ENCODE measurements at regions not wholly inside any gene's neighbourhood (a gene's known extent, or its start where the extent isn't known, plus 50 kb on each side); places are given as distances from the start of the nearest gene placed in this dataset.

GRCh38 chr6:153412519-153412918, 281.4 kb upstream of the RGS17 start:
- intact Hi-C loops (cut with micrococcal nuclease) = no loop called here
- no TSS peak for BruUV-seq (replicated peaks)
- Mint-ChIP-seq H3K9me3 (ENCODE audit: unreplicated experiment) (no peaks in the 10 kb centered on the region), H3K4me1 (ENCODE audit: insufficient read depth, unreplicated experiment) (no peaks in the 10 kb centered on the region), H3K4me3 (ENCODE audit: unreplicated experiment) (no peak overlapping the region), H3K27me3 (ENCODE audit: insufficient read depth, unreplicated experiment) (no peaks in the 10 kb centered on the region), H3K36me3 (ENCODE audit: insufficient read depth, unreplicated experiment) (no peaks in the 10 kb centered on the region), H3K27ac (ENCODE audit: low read depth, unreplicated experiment) (no peak overlapping the region)
- ChIA-PET POLR2A (no interaction called here), CTCF (no interaction called here)
- TF ChIP-seq CTCF (IDR thresholded peaks at IDR 0.05; ENCODE audit: unreplicated experiment) = no peak
- DNase-seq (ENCODE audit: unreplicated experiment) = no peak

GRCh38 chr6:153411070-153411648, 280.1 kb upstream of the RGS17 start:
- Mint-ChIP-seq H3K27me3 (ENCODE audit: insufficient read depth, unreplicated experiment) (no peaks in the 10 kb centered on the region), H3K36me3 (ENCODE audit: insufficient read depth, unreplicated experiment) (no peaks in the 10 kb centered on the region), H3K9me3 (ENCODE audit: unreplicated experiment) (no peaks in the 10 kb centered on the region), H3K4me1 (ENCODE audit: insufficient read depth, unreplicated experiment) (no peaks in the 10 kb centered on the region), H3K27ac (ENCODE audit: low read depth, unreplicated experiment) (no peak overlapping the region), H3K4me3 (ENCODE audit: unreplicated experiment) (no peak overlapping the region)
- ChIA-PET POLR2A (no interaction called here), CTCF (no interaction called here)
- TF ChIP-seq CTCF (IDR thresholded peaks at IDR 0.05; ENCODE audit: unreplicated experiment) = no peak
- no TSS peak for BruUV-seq (replicated peaks)
- intact Hi-C loops (cut with micrococcal nuclease) = no loop called here
- DNase-seq (ENCODE audit: unreplicated experiment) = no peak

GRCh38 chr6:153405931-153406330, 274.8 kb upstream of the RGS17 start:
- H3K36me3 Mint-ChIP-seq (ENCODE audit: insufficient read depth, unreplicated experiment) = no peaks in the 10 kb centered on the region
- BruUV-seq (replicated peaks) = no TSS peak
- no peak overlapping the region for H3K27ac Mint-ChIP-seq (ENCODE audit: low read depth, unreplicated experiment)
- H3K9me3 Mint-ChIP-seq (ENCODE audit: unreplicated experiment) = no peaks in the 10 kb centered on the region
- ChIA-PET POLR2A (interaction anchor here (1.4 kb wide), 1 partner anchor 11 kb away, joined by 3 read pairs; no protein-coding TSS in a partner anchor), CTCF (interaction anchor here (0.7 kb wide), 1 partner anchor 154 kb away, joined by 3 read pairs; no protein-coding TSS in a partner anchor)
- no peak for TF ChIP-seq CTCF (IDR thresholded peaks at IDR 0.05; ENCODE audit: unreplicated experiment)
- no peak overlapping the region for H3K4me3 Mint-ChIP-seq (ENCODE audit: unreplicated experiment)
- no peaks in the 10 kb centered on the region for H3K27me3 Mint-ChIP-seq (ENCODE audit: insufficient read depth, unreplicated experiment)
- H3K4me1 Mint-ChIP-seq (ENCODE audit: insufficient read depth, unreplicated experiment) = no peaks in the 10 kb centered on the region
- no peak for DNase-seq (ENCODE audit: unreplicated experiment)
- intact Hi-C loops (cut with micrococcal nuclease) = no loop called here

- intact Hi-C loops (cut with micrococcal nuclease) = no loop called here
- Mint-ChIP-seq H3K4me3 (ENCODE audit: unreplicated experiment) (no peak overlapping the region), H3K36me3 (ENCODE audit: insufficient read depth, unreplicated experiment) (no peaks in the 10 kb centered on the region), H3K9me3 (ENCODE audit: unreplicated experiment) (no peaks in the 10 kb centered on the region), H3K27ac (ENCODE audit: low read depth, unreplicated experiment) (no peak overlapping the region), H3K4me1 (ENCODE audit: insufficient read depth, unreplicated experiment) (no peaks in the 10 kb centered on the region), H3K27me3 (ENCODE audit: insufficient read depth, unreplicated experiment) (no peaks in the 10 kb centered on the region)
- DNase-seq (ENCODE audit: unreplicated experiment) = no peak
- ChIA-PET POLR2A (interaction anchor here (0.6 kb wide), 1 partner anchor 23 kb away, joined by 3 read pairs; no protein-coding TSS in a partner anchor), CTCF (no interaction called here)
- BruUV-seq (replicated peaks) = no TSS peak
- no peak for TF ChIP-seq CTCF (IDR thresholded peaks at IDR 0.05; ENCODE audit: unreplicated experiment)
These were observed 270.7 kb upstream of the RGS17 start for GRCh38 chr6:153401751-153402150.

All from MCF 10A (cell line).